Peyer's patch (tissue), 4 donors: ENCODE measurements at regions not wholly inside any gene's neighbourhood (a gene's known extent, or its start where the extent isn't known, plus 50 kb on each side); places are given as distances from the start of the nearest gene placed in this dataset.

Experiments
- POLR2A ChIP-seq, 2 donors: fragments of 450-650 bp; IDR thresholded peaks; one replicate each; pipeline ENCODE4 v1.5.1; 2017; ENCODE audit warnings: antibody characterized with exemption in 2 of 2, mild to moderate bottlenecking in 2 of 2, moderate library complexity in 2 of 2
- TF ChIP-seq, protein P1 (sequence below), 6 experiments: fragments of 450-650 bp in 4 of 6; fragments of 200-600 bp in 2 of 6; sonication (generic) in 1 of 6; IDR thresholded peaks; one replicate each; pipeline ENCODE4 v1.5.1; 2017 to 2019; ENCODE audit warnings: antibody characterized with exemption in 6 of 6, mild to moderate bottlenecking in 3 of 6, moderate library complexity in 1 of 6

DNA sequence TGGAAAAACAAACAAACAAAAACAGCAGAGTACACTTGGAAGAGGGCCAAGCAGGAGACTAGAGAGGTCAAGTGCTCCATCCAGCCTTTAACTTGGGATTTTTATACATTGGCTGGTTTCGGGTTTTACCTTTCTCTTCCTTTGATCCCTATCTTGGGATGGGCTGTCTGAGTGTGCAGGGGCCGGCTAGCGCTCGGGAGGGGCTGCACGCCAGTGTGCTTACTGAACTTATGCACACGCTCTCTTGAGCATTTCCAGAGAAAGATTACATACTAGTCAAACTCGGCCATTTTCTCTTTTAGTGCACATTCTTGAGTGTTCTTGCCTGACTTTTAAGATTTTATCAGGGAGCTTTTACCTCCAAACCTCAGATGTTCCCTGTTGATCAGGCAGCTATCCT is 707.8 kb downstream of the DSC3 start:
- TF ChIP-seq, protein P1, sequence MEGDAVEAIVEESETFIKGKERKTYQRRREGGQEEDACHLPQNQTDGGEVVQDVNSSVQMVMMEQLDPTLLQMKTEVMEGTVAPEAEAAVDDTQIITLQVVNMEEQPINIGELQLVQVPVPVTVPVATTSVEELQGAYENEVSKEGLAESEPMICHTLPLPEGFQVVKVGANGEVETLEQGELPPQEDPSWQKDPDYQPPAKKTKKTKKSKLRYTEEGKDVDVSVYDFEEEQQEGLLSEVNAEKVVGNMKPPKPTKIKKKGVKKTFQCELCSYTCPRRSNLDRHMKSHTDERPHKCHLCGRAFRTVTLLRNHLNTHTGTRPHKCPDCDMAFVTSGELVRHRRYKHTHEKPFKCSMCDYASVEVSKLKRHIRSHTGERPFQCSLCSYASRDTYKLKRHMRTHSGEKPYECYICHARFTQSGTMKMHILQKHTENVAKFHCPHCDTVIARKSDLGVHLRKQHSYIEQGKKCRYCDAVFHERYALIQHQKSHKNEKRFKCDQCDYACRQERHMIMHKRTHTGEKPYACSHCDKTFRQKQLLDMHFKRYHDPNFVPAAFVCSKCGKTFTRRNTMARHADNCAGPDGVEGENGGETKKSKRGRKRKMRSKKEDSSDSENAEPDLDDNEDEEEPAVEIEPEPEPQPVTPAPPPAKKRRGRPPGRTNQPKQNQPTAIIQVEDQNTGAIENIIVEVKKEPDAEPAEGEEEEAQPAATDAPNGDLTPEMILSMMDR (IDR thresholded peaks at IDR 0.05): no peak
- no peak for TF ChIP-seq POLR2A (IDR thresholded peaks at IDR 0.05)
